ENCODE measurements at regions not wholly inside any gene's neighbourhood (a gene's known extent, or its start where the extent isn't known, plus 50 kb on each side); places are given as distances from the start of the nearest gene placed in this dataset.

GRCh38 chr3:188010478-188010877 lies 143.5 kb upstream of the LPP start:
- H3K4me1 ChIP-seq (ENCODE audit: control insufficient read depth, insufficient read depth, low read length): no peaks in the 10 kb centered on the region
- 100% methylated on average over 3 of the region's 8 CpGs; no CpG with 5 or more reads in 1 of the 2 experiments for WGBS, 2 experiments (ENCODE audit: extremely low coverage in 2 of 2, insufficient read length in 1 of 2)
- H2BK20ac ChIP-seq (ENCODE audit: low read depth, low read length): no peak overlapping the region
- no peak overlapping the region for H4K91ac ChIP-seq (ENCODE audit: insufficient read depth, low read depth, low read length)
- no peaks in the 10 kb centered on the region for H3K9me1 ChIP-seq (ENCODE audit: insufficient read depth, low read length)
- no peak overlapping the region for H2BK5ac ChIP-seq (ENCODE audit: low read depth, low read length, poor library complexity, severe bottlenecking)
- no peaks in the 10 kb centered on the region for H3K27me3 ChIP-seq (ENCODE audit: control insufficient read depth, insufficient read depth, low read length)
- no peak overlapping the region for H2AK5ac ChIP-seq (ENCODE audit: low read depth, low read length)
- H4K8ac ChIP-seq (ENCODE audit: low read depth in 2 of 2, low read length in 2 of 2): no peak overlapping the region
- no peak overlapping the region for H2AFZ ChIP-seq (replicated peaks; ENCODE audit: low read length, poor library complexity)
- no peaks in the 10 kb centered on the region for H4K20me1 ChIP-seq (ENCODE audit: insufficient read depth, low read length)
- H3K18ac ChIP-seq (ENCODE audit: low read depth, low read length): no peak overlapping the region
- H3K36me3 ChIP-seq (ENCODE audit: control insufficient read depth, insufficient read depth, low read length): no peaks in the 10 kb centered on the region
- no peak overlapping the region for H3K4ac ChIP-seq (ENCODE audit: low read depth, low read length)
- ATAC-seq (ENCODE audit: low read depth) (no peak), DNase-seq (no peak)
- POLR2A ChIA-PET (ENCODE audit: unreplicated experiment): no interaction called here
- no peak overlapping the region for H3K56ac ChIP-seq (ENCODE audit: extremely low read depth, insufficient read depth, low read length)
- in situ Hi-C loops (cut with MboI; ENCODE audit: low sequenced_read_pairs): no loop called here
- H3K9me3 ChIP-seq (ENCODE audit: control insufficient read depth, insufficient read depth, low read length): no peaks in the 10 kb centered on the region
- H3K4me3 ChIP-seq (ENCODE audit: insufficient read depth, low read depth, low read length): no peak overlapping the region
- H3K4me2 ChIP-seq (ENCODE audit: low read depth, low read length): no peak overlapping the region
- no peak overlapping the region for H3K23ac ChIP-seq (ENCODE audit: low read depth, low read length)
- CTCF ChIA-PET: no interaction called here
- H3K27ac ChIP-seq (ENCODE audit: insufficient read depth, low read length): no peak overlapping the region
- H2BK15ac ChIP-seq (ENCODE audit: low read depth, low read length): no peak overlapping the region
- H2BK120ac ChIP-seq (ENCODE audit: low read depth, low read length): no peak overlapping the region
- H3K9ac ChIP-seq (ENCODE audit: low read depth, low read length): no peak overlapping the region
- BruUV-seq (replicated peaks): no TSS peak
- H3K14ac ChIP-seq (replicated peaks; ENCODE audit: low read depth, low read length): no peak overlapping the region
- dilution Hi-C loops (cut with HindIII; ENCODE audit: low sequenced_read_pairs, unreplicated experiment): no loop called here
- intact Hi-C loops (cut with micrococcal nuclease): no loop called here
- no peaks in the 10 kb centered on the region for H3K79me1 ChIP-seq (ENCODE audit: low read depth in 1 of 2, low read length in 2 of 2)
- no peak overlapping the region for H4K5ac ChIP-seq (ENCODE audit: low read depth, low read length)
- H2AK9ac ChIP-seq (replicated peaks; ENCODE audit: low read depth, low read length, poor library complexity): no peak overlapping the region
- no peak for TF ChIP-seq FOS (IDR thresholded peaks at IDR 0.05; ENCODE audit: low read depth, low read length)

Measured in IMR-90 (cell line).